PFSK-1 (cell line): ENCODE measurements at regions not wholly inside any gene's neighbourhood (a gene's known extent, or its start where the extent isn't known, plus 50 kb on each side); places are given as distances from the start of the nearest gene placed in this dataset.

Source experiments
- POLR2AphosphoS5 ChIP-seq: IDR thresholded peaks from 2 replicates; pipeline ENCODE4 v1.6.1; 2012; ENCODE audit warnings: low read depth, mild to moderate bottlenecking, control low read depth, low read length, moderate library complexity
- SIN3A ChIP-seq: IDR thresholded peaks from 2 replicates; pipeline ENCODE4 v1.6.1; 2012; ENCODE audit warnings: mild to moderate bottlenecking, low read length, moderate library complexity, borderline replicate concordance; ENCODE audit not compliant: insufficient read depth

GRCh38 chr12:61072717-61073116 lies 1187.5 kb upstream of the USP15 start:
- TF ChIP-seq POLR2AphosphoS5 = no peak
- no peak for TF ChIP-seq SIN3A
